ENCODE measurements at regions not wholly inside any gene's neighbourhood (a gene's known extent, or its start where the extent isn't known, plus 50 kb on each side); places are given as distances from the start of the nearest gene placed in this dataset.
"Not testable (repeated sequence)": the region's sequence is repeated elsewhere in the genome, so short reads cannot be mapped to it uniquely, and the experiment has no call there.

- no peak for TF ChIP-seq CTCF (conservative IDR thresholded peaks at IDR 0.05)
Observed at GRCh38 chr6:84882768-84883766, 118.7 kb upstream of the TBX18 start.

GRCh38 chr6:84879385-84879784, 115.0 kb upstream of the TBX18 start:
- H3K27ac ChIP-seq: not testable (repeated sequence)

More at GRCh38 chr6:84882768-84883766, 118.7 kb upstream of the TBX18 start:
- no peak overlapping the region for H3K27ac ChIP-seq

GRCh38 chr6:84877515-84878210, 113.3 kb upstream of the TBX18 start:
- H3K27ac ChIP-seq: no peak overlapping the region
- TF ChIP-seq CTCF (conservative IDR thresholded peaks at IDR 0.05): no peak

- no peak for TF ChIP-seq CTCF (conservative IDR thresholded peaks at IDR 0.05)
- no peak overlapping the region for H3K27ac ChIP-seq
Observed at GRCh38 chr6:84876723-84877514, 112.5 kb upstream of the TBX18 start.

GRCh38 chr6:84872996-84873723, 108.8 kb upstream of the TBX18 start:
- no peak overlapping the region for H3K27ac ChIP-seq
- no peak for TF ChIP-seq CTCF (conservative IDR thresholded peaks at IDR 0.05)

GRCh38 chr6:84871925-84872324, 107.5 kb upstream of the TBX18 start:
- TF ChIP-seq CTCF (conservative IDR thresholded peaks at IDR 0.05): no peak
- no peak overlapping the region for H3K27ac ChIP-seq

GRCh38 chr6:84870672-84871071, 106.3 kb upstream of the TBX18 start:
- no peak overlapping the region for H3K27ac ChIP-seq
- TF ChIP-seq CTCF (conservative IDR thresholded peaks at IDR 0.05): no peak
